T-helper 1 cell treated with Interleukin-12 subunit alpha and Interleukin-12 subunit beta and Interleukin-4 antibody, amounts not matched to agents 30 ng/mL and 1 ng/mL, for 36 hours (primary cell): ENCODE measurements at regions not wholly inside any gene's neighbourhood (a gene's known extent, or its start where the extent isn't known, plus 50 kb on each side); places are given as distances from the start of the nearest gene placed in this dataset.
"Not testable (repeated sequence)": the region's sequence is repeated elsewhere in the genome, so short reads cannot be mapped to it uniquely, and the experiment has no call there.

Source experiments
- intact Hi-C: fragments of 100-400 bp; cut with micrococcal nuclease; formaldehyde crosslinking; loops from one replicate; pipeline ENCODE4 v1.15.1; 2024

GRCh38 chr12:126224032-126224431 lies 1158.8 kb downstream of the AACS start:
- intact Hi-C loops: no loop called here

DNA sequence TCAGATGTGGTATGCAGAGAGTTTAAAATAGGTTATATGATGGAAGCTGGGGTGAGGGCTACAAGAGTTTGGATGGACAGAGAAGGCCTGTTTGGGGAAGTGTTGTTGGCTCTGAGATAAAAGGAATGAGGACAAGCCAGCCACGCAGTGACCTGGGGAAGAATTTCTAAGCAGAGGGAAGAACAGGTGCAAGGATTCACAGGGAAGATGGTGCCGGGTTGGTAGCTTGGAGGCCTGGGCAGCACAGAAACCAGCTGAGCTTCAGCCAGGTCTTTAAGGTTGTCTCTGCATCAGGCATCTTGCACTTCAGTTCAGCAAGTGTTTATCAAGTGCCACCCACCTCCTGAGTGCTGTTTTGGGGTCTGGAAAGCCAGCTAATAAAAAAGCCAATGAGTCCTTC lies 1163.7 kb downstream of the AACS start:
- intact Hi-C loops: no loop called here

GRCh38 chr12:126232711-126233110 lies 1167.5 kb downstream of the AACS start:
- intact Hi-C loops: no loop called here

DNA sequence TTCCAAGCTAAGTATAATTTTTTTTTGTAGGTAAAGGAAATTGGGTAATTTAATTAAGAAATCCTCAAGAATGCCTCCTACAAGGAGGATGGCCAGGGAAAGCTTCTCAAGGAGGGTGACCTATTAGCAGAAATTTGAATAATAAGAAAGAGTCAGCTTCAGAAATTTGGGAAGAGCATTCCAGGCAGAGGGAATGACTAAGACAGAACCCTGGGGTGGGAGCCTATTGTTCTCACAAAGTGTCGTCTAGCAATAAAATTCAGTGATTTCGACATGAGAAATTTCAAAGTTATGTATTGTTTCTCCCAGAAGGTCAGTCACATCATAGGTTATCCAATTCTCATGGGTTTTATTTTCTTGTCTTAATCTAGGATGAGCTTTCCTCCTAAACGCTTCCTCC lies 1168.4 kb downstream of the AACS start:
- intact Hi-C loops: no loop called here

DNA sequence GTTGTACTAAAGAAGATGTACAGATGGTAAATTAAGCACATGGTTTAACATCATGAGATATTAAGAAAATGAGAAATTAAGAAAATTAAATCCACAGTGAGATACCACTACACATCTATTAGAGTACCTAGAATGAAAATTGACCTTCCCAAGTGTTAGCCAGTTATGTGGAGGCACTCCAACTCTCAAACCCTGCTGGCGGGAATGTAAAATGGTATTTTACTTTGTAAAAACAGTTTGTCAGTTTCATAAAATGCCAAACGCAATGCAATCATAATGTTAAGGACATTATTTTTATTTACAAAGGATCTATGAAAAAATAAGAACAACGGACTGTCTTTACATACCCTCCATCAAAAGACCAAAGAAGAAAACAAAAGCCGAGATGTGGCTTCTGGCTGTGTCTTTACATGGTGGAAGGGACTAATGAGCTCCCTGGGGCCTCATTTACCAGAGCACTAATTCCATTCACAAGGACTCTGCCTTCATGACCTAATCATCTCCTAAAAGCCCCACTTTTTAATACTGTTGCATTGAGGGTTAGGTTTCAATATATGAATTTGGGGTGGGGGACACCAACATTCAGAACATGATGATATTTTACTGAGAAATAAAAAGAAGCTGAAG lies 1178.7 kb downstream of the AACS start:
- intact Hi-C loops: no loop called here

GRCh38 chr12:126247936-126248335 lies 1182.7 kb downstream of the AACS start:
- intact Hi-C loops: no loop called here

- intact Hi-C loops: no loop called here
These were observed 1183.7 kb downstream of the AACS start for GRCh38 chr12:126248871-126249403.

DNA sequence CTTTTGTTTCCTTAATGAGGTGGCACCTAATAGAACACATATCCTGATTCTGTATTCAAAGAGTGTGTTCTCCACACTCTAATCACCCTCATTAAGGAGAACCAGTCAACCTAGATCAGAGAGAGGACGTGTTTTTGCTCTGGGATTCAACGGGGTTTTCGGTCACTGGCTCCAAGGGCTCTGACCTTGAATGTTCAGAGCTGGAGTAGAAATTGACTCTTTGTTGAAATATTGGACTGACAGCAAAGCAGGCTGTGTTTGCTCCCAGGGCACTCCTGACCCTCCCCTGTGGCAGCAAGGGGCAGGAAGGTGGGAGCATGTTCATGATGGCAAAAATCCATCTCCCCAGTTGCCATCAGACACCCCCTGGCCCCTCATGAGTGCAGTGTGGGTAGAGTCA lies 1193.0 kb downstream of the AACS start:
- intact Hi-C loops: no loop called here

DNA sequence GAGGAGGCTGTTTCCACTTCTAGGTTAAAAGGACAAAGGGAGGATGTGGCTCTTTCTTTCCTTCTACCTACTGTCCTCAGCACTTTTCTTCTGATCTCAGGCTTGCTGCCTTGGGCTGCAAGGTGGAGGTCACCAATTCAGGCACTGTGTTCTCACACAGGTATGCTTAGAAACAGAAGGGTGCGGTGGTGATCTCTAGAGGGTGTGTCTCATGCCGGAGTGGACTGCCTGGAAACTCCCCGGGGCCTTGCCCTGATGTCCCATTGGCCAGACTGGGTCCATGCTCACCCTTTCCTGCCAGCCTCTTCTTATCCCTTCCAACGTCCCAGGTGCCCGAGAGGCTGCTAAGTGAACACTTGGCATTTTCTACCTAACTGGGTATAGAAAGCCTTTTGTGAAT lies 1197.6 kb downstream of the AACS start:
- intact Hi-C loops: no loop called here

DNA sequence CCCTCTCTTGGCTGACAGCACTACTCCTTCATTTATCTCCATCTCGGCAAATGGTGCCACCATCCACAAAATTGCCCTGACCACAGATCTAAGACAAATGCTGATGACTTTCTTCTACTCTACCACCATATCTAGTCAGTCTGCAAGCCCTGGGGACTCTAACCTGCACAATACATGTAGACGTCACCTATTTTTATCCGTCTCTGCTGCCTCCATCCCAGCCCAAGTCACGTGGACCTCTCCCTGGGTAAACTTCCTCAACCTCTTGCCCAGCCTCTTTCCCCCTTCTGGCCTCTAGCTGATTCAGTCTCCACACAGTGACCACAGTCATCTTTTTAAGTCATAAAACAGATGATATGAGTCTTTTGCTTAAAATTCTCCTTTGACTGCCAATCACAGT lies 1203.0 kb downstream of the AACS start:
- intact Hi-C loops: no loop called here

DNA sequence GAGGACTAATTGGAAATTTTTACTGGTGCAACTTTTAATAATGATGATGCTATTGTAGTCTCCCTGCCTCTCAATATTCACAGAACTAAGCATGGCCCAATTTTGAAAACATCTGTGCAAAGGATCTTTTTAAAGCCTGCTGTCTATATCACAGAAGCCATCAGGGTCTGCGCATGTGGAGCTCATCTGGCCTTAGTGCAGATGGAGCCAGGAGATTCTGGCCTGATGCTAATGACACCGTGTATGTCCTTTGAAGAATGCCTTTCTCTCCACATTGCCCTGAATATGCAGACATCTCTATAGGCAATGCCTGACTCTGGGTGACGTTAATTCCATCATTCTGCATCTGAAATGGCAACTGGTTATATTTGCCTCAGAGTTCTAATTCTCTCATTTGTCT lies 1205.9 kb downstream of the AACS start:
- intact Hi-C loops: no loop called here

GRCh38 chr12:126282691-126283090 lies 1217.5 kb downstream of the AACS start:
- intact Hi-C loops: no loop called here

DNA sequence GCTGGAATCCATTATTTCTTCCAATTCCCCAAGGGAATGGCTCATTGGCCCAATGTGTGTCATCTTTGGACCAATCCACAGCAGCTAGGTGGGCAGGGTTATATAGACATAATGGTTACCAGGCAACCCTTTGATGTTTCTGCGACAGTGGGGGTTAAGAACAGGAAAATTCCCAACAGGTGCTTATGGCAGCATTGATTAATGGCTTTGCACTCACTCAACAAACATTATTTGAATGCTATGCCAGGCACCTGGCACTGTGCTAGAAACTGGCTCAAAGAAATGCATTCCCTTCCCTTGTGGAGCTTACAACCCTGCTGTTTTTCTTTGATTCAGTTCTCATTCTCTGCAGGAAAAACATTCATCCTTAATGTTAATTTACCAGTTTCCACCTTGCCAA lies 1221.0 kb downstream of the AACS start:
- intact Hi-C loops: no loop called here

DNA sequence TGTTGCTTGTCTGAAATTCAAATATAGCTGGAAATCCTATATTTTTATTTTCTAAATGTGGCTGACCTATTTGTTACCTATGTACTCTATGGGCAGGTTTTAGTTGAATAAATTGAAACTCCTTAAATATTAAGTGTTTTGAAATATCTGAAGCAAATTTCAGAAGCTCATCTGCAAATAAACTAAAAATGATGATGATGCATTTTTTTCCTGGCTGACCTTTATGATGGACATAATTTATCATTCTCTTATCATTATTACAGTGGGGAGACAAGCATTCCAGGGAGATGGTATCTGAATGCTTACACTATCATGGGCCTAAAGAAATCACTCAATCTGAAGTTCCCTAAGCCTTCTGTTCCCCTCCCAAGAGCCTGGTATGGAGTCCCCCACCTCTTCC lies 1225.2 kb downstream of the AACS start:
- intact Hi-C loops: no loop called here

- intact Hi-C loops: not testable (repeated sequence)
These were observed 1226.8 kb downstream of the AACS start for GRCh38 chr12:126291987-126292386.

DNA sequence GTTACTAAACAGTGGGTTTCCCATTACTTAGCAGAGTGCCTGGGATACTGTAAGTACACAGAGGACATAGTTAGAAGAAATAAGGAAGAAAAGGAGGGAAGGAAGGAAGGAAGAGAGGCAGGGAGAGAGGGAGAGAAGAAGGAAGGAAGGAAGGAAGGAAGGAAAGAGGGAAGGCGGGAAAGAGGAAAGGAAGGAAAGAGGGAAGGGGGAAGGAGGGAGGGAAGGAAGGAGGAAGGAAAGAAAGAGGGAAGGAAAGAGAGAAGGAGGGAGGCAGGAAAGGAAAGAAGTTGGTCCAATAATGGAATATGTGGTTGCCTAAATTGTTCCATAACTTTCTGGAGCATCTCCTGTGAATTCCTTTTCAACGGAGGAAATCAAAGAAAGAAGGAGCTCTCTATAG lies 1230.4 kb downstream of the AACS start:
- intact Hi-C loops: no loop called here

DNA sequence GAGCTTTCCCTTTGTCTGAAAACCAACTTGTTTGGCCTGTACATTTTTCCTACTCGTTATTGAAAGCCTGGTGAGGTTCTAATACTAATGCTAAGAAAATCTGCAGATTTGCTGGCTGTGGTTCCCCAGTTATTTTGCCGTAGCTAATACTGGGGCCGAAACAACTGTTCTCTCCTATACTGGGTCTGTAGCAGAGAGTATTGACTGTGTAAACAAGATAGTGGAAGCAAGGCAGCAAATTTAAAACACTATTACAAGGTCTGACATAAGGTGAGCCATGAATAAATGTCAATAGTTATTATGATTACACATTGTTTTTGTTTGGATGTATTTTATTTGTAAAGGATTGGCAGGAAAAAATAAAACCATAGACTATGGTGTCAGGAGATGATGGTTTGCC lies 1244.0 kb downstream of the AACS start:
- intact Hi-C loops: no loop called here

- intact Hi-C loops: no loop called here
These were observed 1247.2 kb downstream of the AACS start for GRCh38 chr12:126312457-126312856.

GRCh38 chr12:126316411-126316810 lies 1251.2 kb downstream of the AACS start:
- intact Hi-C loops: no loop called here

DNA sequence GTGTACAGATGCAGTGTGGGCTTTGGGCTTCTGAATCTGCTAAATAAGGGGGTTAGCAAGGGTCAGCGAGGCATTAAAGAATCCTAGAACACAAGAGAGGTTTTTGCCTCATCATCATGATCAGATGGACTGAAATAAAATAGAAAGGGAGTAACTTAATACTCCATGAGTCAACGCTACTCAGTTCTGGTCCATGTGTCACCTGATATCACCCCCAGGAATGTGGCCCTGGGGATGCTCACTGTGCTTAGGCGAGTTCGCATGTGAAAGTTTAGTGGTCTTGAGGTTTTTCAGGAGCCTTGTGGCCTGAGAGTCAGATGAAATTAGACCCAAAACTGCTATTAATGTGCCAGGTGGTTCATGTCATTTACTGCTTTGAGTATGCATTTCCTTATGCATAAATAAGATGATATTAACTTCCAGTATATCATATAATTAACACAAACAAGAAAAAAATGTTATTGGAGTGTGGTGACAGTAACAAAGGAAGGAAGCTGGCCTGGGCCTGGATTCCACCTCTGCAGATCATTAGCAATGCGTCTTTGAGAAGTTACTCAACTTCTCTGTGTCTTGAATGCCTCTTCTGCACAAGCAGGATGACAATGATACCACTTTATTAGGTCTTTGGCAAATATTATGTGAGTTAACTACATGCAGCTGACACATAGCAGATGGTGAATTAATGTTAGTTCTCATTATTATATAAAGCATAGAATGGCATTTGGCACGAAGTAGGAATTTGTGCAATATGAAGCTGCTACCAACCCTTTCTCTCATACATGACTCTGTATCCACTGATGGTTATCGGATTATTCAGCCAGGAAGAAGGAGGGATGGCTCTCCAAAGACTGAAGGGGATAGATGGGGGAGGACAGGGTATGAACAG lies 1272.6 kb downstream of the AACS start:
- intact Hi-C loops: no loop called here

DNA sequence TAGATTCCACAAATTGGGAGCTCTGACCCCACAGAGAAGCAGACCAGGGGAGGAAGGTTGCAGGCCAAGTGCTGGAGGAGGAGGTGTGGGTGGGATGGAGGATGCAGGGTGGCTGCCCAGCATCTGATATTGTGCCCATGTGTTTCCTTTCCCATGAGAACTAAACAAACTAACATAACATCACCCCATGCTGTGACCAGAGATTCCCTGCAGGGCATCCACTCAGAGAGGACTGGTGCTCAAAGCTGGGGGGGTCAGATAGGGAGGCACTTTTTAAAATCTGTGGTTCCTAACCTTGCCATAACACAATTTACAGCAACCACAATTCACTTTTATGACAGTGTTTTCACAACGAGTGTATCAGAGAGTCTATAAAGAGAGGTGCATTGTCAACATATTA lies 1277.6 kb downstream of the AACS start:
- intact Hi-C loops: no loop called here

GRCh38 chr12:126343321-126343720 lies 1278.1 kb downstream of the AACS start:
- intact Hi-C loops: no loop called here

GRCh38 chr12:126346087-126346486 lies 1280.9 kb downstream of the AACS start:
- intact Hi-C loops: no loop called here
